ENCODE measurements at regions not wholly inside any gene's neighbourhood (a gene's known extent, or its start where the extent isn't known, plus 50 kb on each side); places are given as distances from the start of the nearest gene placed in this dataset.

- Histone ChIP-seq H3K27me3 (no peaks in the 10 kb centered on the region), H3K27ac (no peak overlapping the region), H3K36me3 (no peaks in the 10 kb centered on the region), H3K4me3 (no peak overlapping the region), H3K9me3 (no peaks in the 10 kb centered on the region), H3K4me1 (no peaks in the 10 kb centered on the region)
- TF ChIP-seq POLR2A (IDR thresholded peaks at IDR 0.05) (no peak), CTCF (IDR thresholded peaks at IDR 0.05) (no peak)
- no peak for DNase-seq
Measured at GRCh38 chr18:39434223-39434920, 1868.8 kb upstream of the CELF4 start.

- Histone ChIP-seq H3K4me3 (no peak overlapping the region), H3K27ac (no peak overlapping the region), H3K4me1 (no peaks in the 10 kb centered on the region), H3K9me3 (no peaks in the 10 kb centered on the region), H3K36me3 (no peaks in the 10 kb centered on the region), H3K27me3 (no peaks in the 10 kb centered on the region)
- no peak for DNase-seq
- TF ChIP-seq CTCF (IDR thresholded peaks at IDR 0.05), result no peak
- no peak for TF ChIP-seq POLR2A (IDR thresholded peaks at IDR 0.05)
Measured at GRCh38 chr18:39425172-39425850, 1859.7 kb upstream of the CELF4 start.

- H3K4me1 ChIP-seq, result no peaks in the 10 kb centered on the region
- no peaks in the 10 kb centered on the region for H3K9me3 ChIP-seq
- H3K4me3 ChIP-seq, result no peak overlapping the region
- no peak for DNase-seq
- no peak for TF ChIP-seq POLR2A (IDR thresholded peaks at IDR 0.05)
- no peak for TF ChIP-seq CTCF (IDR thresholded peaks at IDR 0.05)
- no peak overlapping the region for H3K27ac ChIP-seq
- no peaks in the 10 kb centered on the region for H3K36me3 ChIP-seq
- no peaks in the 10 kb centered on the region for H3K27me3 ChIP-seq
Measured at GRCh38 chr18:39424261-39424660, 1858.7 kb upstream of the CELF4 start.

GRCh38 chr18:39421276-39421675 is 1855.7 kb upstream of the CELF4 start:
- Histone ChIP-seq H3K4me3 (no peak overlapping the region), H3K27ac (no peak overlapping the region), H3K4me1 (no peaks in the 10 kb centered on the region), H3K36me3 (no peaks in the 10 kb centered on the region), H3K9me3 (no peaks in the 10 kb centered on the region), H3K27me3 (no peaks in the 10 kb centered on the region)
- TF ChIP-seq POLR2A (IDR thresholded peaks at IDR 0.05), result no peak
- TF ChIP-seq CTCF (IDR thresholded peaks at IDR 0.05), result no peak
- DNase-seq, result no peak

GRCh38 chr18:39419315-39419714 is 1853.7 kb upstream of the CELF4 start:
- Histone ChIP-seq H3K27ac (no peak overlapping the region), H3K4me1 (no peaks in the 10 kb centered on the region), H3K36me3 (no peaks in the 10 kb centered on the region), H3K27me3 (no peaks in the 10 kb centered on the region), H3K9me3 (no peaks in the 10 kb centered on the region), H3K4me3 (no peak overlapping the region)
- no peak for TF ChIP-seq CTCF (IDR thresholded peaks at IDR 0.05)
- TF ChIP-seq POLR2A (IDR thresholded peaks at IDR 0.05), result no peak
- DNase-seq, result no peak

All from Peyer's patch (tissue), 4 donors.